ENCODE measurements at regions not wholly inside any gene's neighbourhood (a gene's known extent, or its start where the extent isn't known, plus 50 kb on each side); places are given as distances from the start of the nearest gene placed in this dataset.
"Not testable (repeated sequence)": the region's sequence is repeated elsewhere in the genome, so short reads cannot be mapped to it uniquely, and the experiment has no call there.

- not testable (repeated sequence) for DNase-seq
Observed at GRCh38 chr11:14573539-14574057, 53.4 kb upstream of the PSMA1 start.

GRCh38 chr11:14577292-14577691, 57.1 kb upstream of the PSMA1 start:
- DNase-seq = no peak

GRCh38 chr11:14577835-14578529, 57.8 kb upstream of the PSMA1 start:
- DNase-seq = no peak

- DNase-seq = peak; percentile 6
Observed at GRCh38 chr11:14578541-14578956, 58.4 kb upstream of the PSMA1 start.

GRCh38 chr11:14579646-14580045, 59.5 kb upstream of the PSMA1 start:
- no peak for DNase-seq

- no peak for DNase-seq
Observed at GRCh38 chr11:14582793-14583192, 60.8 kb upstream of the PDE3B start.

GRCh38 chr11:14583252-14584034, 60.2 kb upstream of the PDE3B start:
- DNase-seq = no peak

GRCh38 chr11:14584035-14584363, 59.6 kb upstream of the PDE3B start:
- DNase-seq = no peak

- no peak for DNase-seq
Observed at GRCh38 chr11:14584595-14584994, 59.0 kb upstream of the PDE3B start.

GRCh38 chr11:14585438-14585837, 58.2 kb upstream of the PDE3B start:
- DNase-seq = no peak

GRCh38 chr11:14587258-14587657, 56.3 kb upstream of the PDE3B start:
- DNase-seq = no peak

GRCh38 chr11:14588681-14589080, 54.9 kb upstream of the PDE3B start:
- no peak for DNase-seq

GRCh38 chr11:14589421-14589820, 54.2 kb upstream of the PDE3B start:
- DNase-seq = no peak

GRCh38 chr11:14591046-14591445, 52.6 kb upstream of the PDE3B start:
- DNase-seq = not testable (repeated sequence)

- no peak for DNase-seq
Observed at GRCh38 chr11:14593671-14594070, 49.9 kb upstream of the PDE3B start.

Measured in stimulated activated CD4-positive, alpha-beta T cell treated with anti-CD3 and anti-CD28 coated beads, Interleukin-4, amount 100 ng/mL, for 1 hour (primary cell).